Neural crest cell (in vitro differentiated cells): ENCODE measurements at regions not wholly inside any gene's neighbourhood (a gene's known extent, or its start where the extent isn't known, plus 50 kb on each side); places are given as distances from the start of the nearest gene placed in this dataset.

ENCODE experiments used
- DNase-seq: peaks from one replicate; pipeline ENCODE4 v3.0.0; 2021; ENCODE audit warnings: low read depth, mixed read lengths, low spot score
- H3K27ac Mint-ChIP-seq: one replicate; pipeline ENCODE4 v1.8.0; 2021; ENCODE audit warnings: mild to moderate bottlenecking, mixed read lengths; ENCODE audit not compliant: unreplicated experiment
- H3K27me3 Mint-ChIP-seq: 2 replicates; pipeline ENCODE4 v1.8.0; 2021; ENCODE audit warnings: low read depth, mild to moderate bottlenecking, mixed read lengths
- H3K36me3 Mint-ChIP-seq: 2 replicates; pipeline ENCODE4 v1.8.0; 2021; ENCODE audit warnings: low read depth, mild to moderate bottlenecking, mixed read lengths
- H3K4me1 Mint-ChIP-seq: 2 replicates; pipeline ENCODE4 v1.8.0; 2021; ENCODE audit warnings: mixed read lengths
- H3K4me3 Mint-ChIP-seq: one replicate; pipeline ENCODE4 v1.8.0; 2021; ENCODE audit warnings: mild to moderate bottlenecking, mixed read lengths
- H3K9me3 Mint-ChIP-seq: 2 replicates; pipeline ENCODE4 v1.8.0; 2021; ENCODE audit warnings: mixed read lengths
- TF ChIP-seq, protein P1 (sequence below): fragments of 200-600 bp; sonication (generic); conservative IDR thresholded peaks from 2 replicates; pipeline ENCODE4 v1.5.0; 2021; ENCODE audit warnings: antibody characterized with exemption, mild to moderate bottlenecking

DNA sequence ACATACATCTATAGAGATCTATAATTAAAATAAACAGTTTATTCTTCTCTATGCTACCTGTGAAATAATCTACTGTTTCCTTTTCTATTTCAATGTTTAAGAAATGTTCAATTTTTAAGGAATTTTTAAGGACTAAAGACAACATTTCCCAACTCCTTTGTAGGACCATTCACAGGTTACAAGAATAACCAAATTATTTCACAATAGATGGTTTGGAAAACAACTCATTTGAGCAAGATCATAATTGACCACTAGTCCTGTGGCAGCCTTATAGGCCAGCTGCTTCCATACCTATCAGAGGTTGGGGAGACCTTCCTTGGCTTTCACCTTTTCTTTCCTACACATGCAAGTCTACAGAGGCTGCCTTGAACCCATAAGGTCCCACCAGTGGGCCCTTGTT, 193.7 kb downstream of the TTC39B start:
- DNase-seq, result no peak
- TF ChIP-seq, protein P1, sequence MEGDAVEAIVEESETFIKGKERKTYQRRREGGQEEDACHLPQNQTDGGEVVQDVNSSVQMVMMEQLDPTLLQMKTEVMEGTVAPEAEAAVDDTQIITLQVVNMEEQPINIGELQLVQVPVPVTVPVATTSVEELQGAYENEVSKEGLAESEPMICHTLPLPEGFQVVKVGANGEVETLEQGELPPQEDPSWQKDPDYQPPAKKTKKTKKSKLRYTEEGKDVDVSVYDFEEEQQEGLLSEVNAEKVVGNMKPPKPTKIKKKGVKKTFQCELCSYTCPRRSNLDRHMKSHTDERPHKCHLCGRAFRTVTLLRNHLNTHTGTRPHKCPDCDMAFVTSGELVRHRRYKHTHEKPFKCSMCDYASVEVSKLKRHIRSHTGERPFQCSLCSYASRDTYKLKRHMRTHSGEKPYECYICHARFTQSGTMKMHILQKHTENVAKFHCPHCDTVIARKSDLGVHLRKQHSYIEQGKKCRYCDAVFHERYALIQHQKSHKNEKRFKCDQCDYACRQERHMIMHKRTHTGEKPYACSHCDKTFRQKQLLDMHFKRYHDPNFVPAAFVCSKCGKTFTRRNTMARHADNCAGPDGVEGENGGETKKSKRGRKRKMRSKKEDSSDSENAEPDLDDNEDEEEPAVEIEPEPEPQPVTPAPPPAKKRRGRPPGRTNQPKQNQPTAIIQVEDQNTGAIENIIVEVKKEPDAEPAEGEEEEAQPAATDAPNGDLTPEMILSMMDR, result no peak
- peaks cover 26% of the 10 kb centered on the region for H3K4me1 Mint-ChIP-seq
- H3K9me3 Mint-ChIP-seq, result no peaks in the 10 kb centered on the region
- H3K27ac Mint-ChIP-seq, result no peak overlapping the region
- H3K36me3 Mint-ChIP-seq, result no peaks in the 10 kb centered on the region
- no peak overlapping the region for H3K4me3 Mint-ChIP-seq
- H3K27me3 Mint-ChIP-seq, result no peaks in the 10 kb centered on the region

DNA sequence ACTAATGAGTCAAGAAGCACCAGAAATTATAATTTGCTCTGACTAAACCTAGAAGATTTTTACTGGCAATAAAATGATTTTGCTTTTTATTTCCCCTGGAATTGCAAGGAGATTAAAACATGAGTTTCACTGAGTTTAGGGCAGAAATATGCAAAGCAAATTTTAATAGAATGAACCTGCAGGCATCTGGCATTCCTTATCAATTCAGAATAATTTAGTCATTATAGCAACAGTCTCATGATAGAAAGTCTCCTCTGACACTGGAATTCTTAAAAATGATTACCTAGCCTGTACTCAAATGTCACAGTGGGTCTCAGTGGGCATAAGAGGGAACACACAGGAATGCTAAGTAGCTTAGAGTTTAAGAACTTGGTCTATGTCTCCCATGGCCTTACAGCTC, 195.9 kb downstream of the TTC39B start:
- H3K4me1 Mint-ChIP-seq, result peaks cover 13% of the 10 kb centered on the region
- TF ChIP-seq, protein P1, result no peak
- H3K27me3 Mint-ChIP-seq, result no peaks in the 10 kb centered on the region
- no peak for DNase-seq
- H3K36me3 Mint-ChIP-seq, result no peaks in the 10 kb centered on the region
- H3K27ac Mint-ChIP-seq, result no peak overlapping the region
- peaks cover 2% of the 10 kb centered on the region for H3K9me3 Mint-ChIP-seq
- H3K4me3 Mint-ChIP-seq, result no peak overlapping the region

DNA sequence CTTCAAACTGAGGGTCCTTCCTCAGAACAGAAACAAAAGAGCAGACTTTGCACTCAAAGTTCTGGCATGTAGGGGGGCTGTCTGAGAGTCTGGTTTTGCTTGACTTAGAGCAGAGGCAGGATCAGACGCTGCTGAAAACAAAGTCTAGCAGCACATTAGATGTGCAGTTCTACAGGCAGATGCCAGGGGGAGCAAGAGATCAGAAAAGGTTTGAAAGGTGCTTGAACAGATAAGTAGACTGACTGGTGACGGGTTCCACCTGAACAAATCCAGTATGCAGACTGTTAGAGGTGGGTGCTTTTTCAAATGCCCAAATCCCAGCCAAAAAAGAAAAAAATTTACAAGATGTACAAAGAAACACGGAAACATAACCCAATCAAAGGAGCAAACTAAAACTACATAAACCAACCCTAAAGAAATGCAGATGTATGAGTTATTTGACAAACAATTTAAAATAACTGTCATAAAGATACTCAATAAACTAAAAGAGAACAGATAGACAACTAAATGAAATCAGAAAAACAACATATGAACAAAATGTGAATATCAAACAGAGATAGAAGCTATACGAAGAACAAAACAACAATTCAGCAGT, 194.7 kb upstream of the FREM1 start:
- Mint-ChIP-seq H3K27ac (no peak overlapping the region), H3K9me3 (peaks cover 2% of the 10 kb centered on the region), H3K27me3 (no peaks in the 10 kb centered on the region), H3K4me1 (peaks cover 34% of the 10 kb centered on the region), H3K4me3 (no peak overlapping the region), H3K36me3 (no peaks in the 10 kb centered on the region)
- TF ChIP-seq, protein P1, result peak; percentile 75
- DNase-seq, result peak; percentile 40

DNA sequence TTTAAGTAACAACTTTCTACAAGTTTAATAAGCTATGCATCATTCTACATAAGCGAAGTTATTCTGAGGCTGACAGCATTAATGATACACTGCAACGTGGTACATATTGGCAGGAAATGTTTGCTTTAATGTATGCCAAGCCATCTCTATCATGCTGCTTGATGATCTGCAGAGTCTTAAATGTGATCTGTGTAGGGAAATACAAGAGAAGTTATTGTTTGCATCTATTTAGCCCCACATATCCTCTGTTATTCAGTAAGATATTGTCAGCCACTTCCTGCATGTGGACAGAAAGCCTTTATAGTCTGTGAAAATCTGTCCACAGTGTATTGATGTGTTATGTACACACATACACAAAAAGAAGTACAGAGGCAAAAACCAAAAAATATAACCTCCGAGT, 193.1 kb upstream of the FREM1 start:
- H3K27me3 Mint-ChIP-seq, result no peaks in the 10 kb centered on the region
- H3K4me3 Mint-ChIP-seq, result no peak overlapping the region
- H3K4me1 Mint-ChIP-seq, result peaks cover 35% of the 10 kb centered on the region
- TF ChIP-seq, protein P1, result no peak
- H3K36me3 Mint-ChIP-seq, result no peaks in the 10 kb centered on the region
- H3K9me3 Mint-ChIP-seq, result peaks cover 2% of the 10 kb centered on the region
- DNase-seq, result no peak
- H3K27ac Mint-ChIP-seq, result no peak overlapping the region

DNA sequence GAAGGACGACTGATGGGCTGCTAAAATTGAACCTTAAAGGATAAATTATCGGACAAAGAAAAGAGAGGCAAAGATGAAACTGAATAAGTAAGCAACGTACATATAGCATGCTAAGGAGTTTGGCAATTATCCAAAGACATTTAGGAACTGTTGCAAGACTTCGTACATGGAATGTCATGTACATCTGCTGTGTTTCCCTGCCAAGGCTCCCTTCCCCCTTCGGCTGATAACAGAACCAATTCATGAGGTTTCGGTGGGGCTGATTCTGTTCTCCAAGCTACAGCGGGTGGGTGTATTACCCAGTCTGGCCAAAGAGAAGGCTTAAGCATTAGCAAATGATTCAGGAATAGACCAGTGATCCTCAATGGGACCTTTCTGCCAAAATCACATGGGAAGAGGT, 190.9 kb upstream of the FREM1 start:
- H3K36me3 Mint-ChIP-seq, result no peaks in the 10 kb centered on the region
- H3K4me1 Mint-ChIP-seq, result peaks cover 35% of the 10 kb centered on the region
- TF ChIP-seq, protein P1, result no peak
- H3K4me3 Mint-ChIP-seq, result no peak overlapping the region
- no peak for DNase-seq
- no peaks in the 10 kb centered on the region for H3K9me3 Mint-ChIP-seq
- no peaks in the 10 kb centered on the region for H3K27me3 Mint-ChIP-seq
- H3K27ac Mint-ChIP-seq, result no peak overlapping the region
